SK-N-SH (cell line): ENCODE measurements at regions not wholly inside any gene's neighbourhood (a gene's known extent, or its start where the extent isn't known, plus 50 kb on each side); places are given as distances from the start of the nearest gene placed in this dataset.

Experiments
- CTCF ChIA-PET: fragments of 300-600, 350-600 bp; formaldehyde crosslinking; extraction: SDS; loops from one replicate; lab custom pipeline; 2021; lab: Yijun Ruan, JAX
- POLR2A ChIA-PET: fragments of 350-600 bp; sonication (Branson Sonifier 250); formaldehyde crosslinking; extraction: SDS; loops from one replicate; lab custom pipeline; 2020; ENCODE audit warnings: antibody characterized with exemption, inconsistent platforms; lab: Yijun Ruan, JAX
- DNase-seq: peaks from one replicate; pipeline ENCODE4 v3.0.0; 2012
- H2AFZ ChIP-seq: fragments of 200-600 bp; sonication (generic); 2 replicates; pipeline ENCODE4 v1.8.1; 2016; ENCODE audit warnings: antibody characterized with exemption, mild to moderate bottlenecking, low read depth
- H3F3A ChIP-seq: fragments of 200-600 bp; sonication (generic); replicated peaks from 2 replicates; pipeline ENCODE3; 2016; ENCODE audit warnings: antibody characterized with exemption, mild to moderate bottlenecking; ENCODE audit not compliant: insufficient read depth
- H3K27ac ChIP-seq, 2 experiments: fragments of 200-500 bp in 1 of 2; fragments of 200-600 bp in 1 of 2; sonication (Bioruptor generic) in 1 of 2; sonication (generic), shearing (Covaris generic) in 1 of 2; 2 replicates each; pipeline versions ENCODE4 v1.5.1 to v1.6.1; 2014 to 2016; ENCODE audit warnings: low read depth in 2 of 2, inconsistent platforms in 1 of 2, low read length in 1 of 2, mild to moderate bottlenecking in 1 of 2, mixed read lengths in 1 of 2
- H3K27me3 ChIP-seq: fragments of 200-600 bp; sonication (generic), shearing (Covaris generic); 2 replicates; pipeline ENCODE4 v1.6.1; 2016; ENCODE audit warnings: mixed run types; ENCODE audit not compliant: insufficient read depth
- H3K36me3 ChIP-seq, 2 experiments: fragments of 200-500 bp in 1 of 2; fragments of 200-600 bp in 1 of 2; sonication (Bioruptor generic) in 1 of 2; sonication (generic) in 1 of 2; replicated peaks in 1 of 2; 2 replicates each; pipeline versions ENCODE3 to v1.5.1; 2014 to 2016; ENCODE audit warnings: low read length in 1 of 2, mild to moderate bottlenecking in 1 of 2; ENCODE audit not compliant: insufficient read depth in 2 of 2, control insufficient read depth in 1 of 2
- H3K4me1 ChIP-seq, 2 experiments: fragments of 200-500 bp in 1 of 2; fragments of 200-600 bp in 1 of 2; sonication (Bioruptor generic) in 1 of 2; sonication (generic), shearing (Covaris generic) in 1 of 2; 2 replicates each; pipeline versions ENCODE4 v1.5.1 to v1.6.1; 2014 to 2016; ENCODE audit warnings: low read depth in 1 of 2, low read length in 1 of 2, mixed run types in 1 of 2; ENCODE audit not compliant: insufficient read depth in 2 of 2, control insufficient read depth in 1 of 2
- H3K4me2 ChIP-seq: fragments of 200-600 bp; sonication (generic), shearing (Covaris generic); 2 replicates; pipeline ENCODE4 v1.6.1; 2017; ENCODE audit warnings: mixed run types
- H3K4me3 ChIP-seq, 2 experiments: fragments of 200-500 bp in 1 of 2; fragments of 200-600 bp in 1 of 2; sonication (Bioruptor generic) in 1 of 2; sonication (generic), shearing (Covaris generic) in 1 of 2; 2 replicates each; pipeline versions ENCODE4 v1.5.1 to v1.8.1; 2014 to 2016; ENCODE audit warnings: low read depth in 2 of 2, inconsistent platforms in 1 of 2, low read length in 1 of 2, mild to moderate bottlenecking in 1 of 2, mixed read lengths in 1 of 2, moderate library complexity in 1 of 2
- H3K79me2 ChIP-seq: fragments of 200-600 bp; sonication (generic); 2 replicates; pipeline ENCODE4 v1.8.1; 2017; ENCODE audit warnings: mild to moderate bottlenecking; ENCODE audit not compliant: insufficient read depth
- H3K9ac ChIP-seq: fragments of 200-600 bp; sonication (generic); 2 replicates; pipeline ENCODE4 v1.6.1; 2017; ENCODE audit warnings: mixed run types
- H3K9me2 ChIP-seq: fragments of 200-600 bp; sonication (generic); 2 replicates; pipeline ENCODE4 v1.6.1; 2017; ENCODE audit warnings: mixed run types
- H3K9me3 ChIP-seq: fragments of 200-600 bp; sonication (generic); 2 replicates; pipeline ENCODE4 v1.6.1; 2017; ENCODE audit warnings: mixed run types, mild to moderate bottlenecking, moderate library complexity
- H4K20me1 ChIP-seq: fragments of 200-600 bp; sonication (generic); 2 replicates; pipeline ENCODE4 v1.6.1; 2017; ENCODE audit warnings: mild to moderate bottlenecking, mixed run types; ENCODE audit not compliant: insufficient read depth
- EP300 ChIP-seq, 2 experiments: IDR thresholded peaks; 2 replicates each; pipeline versions ENCODE4 v1.4.0 to v1.6.1; 2012; ENCODE audit warnings: borderline replicate concordance in 1 of 2, low read depth in 1 of 2, low read length in 1 of 2
- FOSL2 ChIP-seq: IDR thresholded peaks from 2 replicates; pipeline ENCODE4 v1.4.0; 2012; ENCODE audit warnings: low read depth, mild to moderate bottlenecking, moderate library complexity, borderline replicate concordance
- GABPA ChIP-seq: IDR thresholded peaks from 2 replicates; pipeline ENCODE4 v1.4.0; 2012; ENCODE audit warnings: low read depth, mild to moderate bottlenecking
- JUND ChIP-seq: IDR thresholded peaks from 2 replicates; pipeline ENCODE4 v1.4.0; 2012
- NFIC ChIP-seq: IDR thresholded peaks from 2 replicates; pipeline ENCODE4 v1.4.0; 2012; ENCODE audit warnings: borderline replicate concordance
- NRF1 ChIP-seq: IDR thresholded peaks from 2 replicates; pipeline ENCODE4 v1.6.1; 2012; ENCODE audit warnings: low read depth, mild to moderate bottlenecking, low read length
- RAD21 ChIP-seq: IDR thresholded peaks from 2 replicates; pipeline ENCODE4 v1.6.1; 2012; ENCODE audit warnings: mild to moderate bottlenecking, low read length
- TEAD4 ChIP-seq: IDR thresholded peaks from 2 replicates; pipeline ENCODE4 v1.4.0; 2012; ENCODE audit warnings: mild to moderate bottlenecking, borderline replicate concordance; ENCODE audit not compliant: insufficient read depth
- WGBS: methylation state at CpG from one replicate; pipeline ENCODE4 v1.1.6; 2017; ENCODE audit warnings: low lambda C conversion rate; 5-methylcytosine and 5-hydroxymethylcytosine counted together
- TF ChIP-seq, protein P1 (sequence below): fragments of 200-600 bp; sonication (generic); IDR thresholded peaks from 2 replicates; pipeline ENCODE4 v1.6.1; 2017; ENCODE audit warnings: antibody characterized with exemption, mild to moderate bottlenecking, moderate library complexity
- TF ChIP-seq, protein P2 (sequence below): IDR thresholded peaks from 2 replicates; pipeline ENCODE4 v1.6.1; 2012; ENCODE audit warnings: mild to moderate bottlenecking, low read depth, low read length, moderate library complexity

DNA sequence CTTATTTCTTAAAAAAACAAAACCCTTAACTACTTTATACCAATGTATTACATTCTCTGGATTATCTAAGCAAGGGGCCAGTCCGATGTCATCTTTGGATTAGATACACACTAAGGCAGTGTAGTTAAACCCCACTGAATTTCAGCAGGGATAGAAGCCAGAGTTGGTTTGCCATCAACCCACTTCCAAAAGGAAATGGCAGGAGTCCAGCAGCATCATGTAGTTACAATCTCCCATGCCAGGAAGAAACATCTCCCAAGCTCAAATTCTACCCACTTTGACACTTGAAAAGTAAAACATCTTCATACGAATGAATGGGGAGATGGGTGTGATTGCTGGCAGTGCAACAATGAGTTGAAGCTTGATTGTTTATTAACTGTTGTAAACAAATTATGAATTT lies 203.5 kb upstream of the PLXNC1 start:
- 80% methylated on average over 2 of the region's 2 CpGs for WGBS
- POLR2A ChIA-PET, result no interaction called here

DNA sequence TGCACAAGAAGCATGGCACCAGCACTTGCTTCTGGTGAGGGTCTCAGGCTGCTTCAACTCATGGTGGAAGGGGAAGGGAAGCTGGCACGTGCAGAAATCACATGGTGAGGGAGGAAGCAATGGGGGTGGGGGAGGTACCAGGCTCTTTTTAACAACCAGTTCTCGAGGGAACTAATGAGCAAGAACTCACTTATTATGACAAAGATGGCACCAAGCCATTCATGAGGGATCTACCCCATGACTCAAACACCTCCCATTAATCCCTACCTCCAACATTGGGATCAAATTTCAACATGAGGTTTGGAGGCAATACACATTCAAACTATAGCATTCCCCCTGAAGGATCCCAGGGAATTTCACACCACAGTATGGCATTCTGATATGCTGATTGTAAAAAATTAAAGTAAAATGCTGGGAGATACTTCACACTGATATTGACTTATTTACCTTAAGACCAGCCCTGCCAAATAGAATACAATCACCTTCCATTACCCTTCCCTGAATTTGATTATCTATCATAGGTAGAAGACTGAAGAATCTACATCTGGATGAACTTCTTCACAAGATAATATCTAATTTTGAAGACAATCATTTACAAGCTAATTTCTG lies 201.7 kb upstream of the PLXNC1 start:
- Histone ChIP-seq H3K9me2 (no peaks in the 10 kb centered on the region), H3K79me2 (no peaks in the 10 kb centered on the region), H3K27ac (no peak overlapping the region), H3K4me3 (no peak overlapping the region), H3K27me3 (no peaks in the 10 kb centered on the region), H2AFZ (no peak overlapping the region; the same call in 1 of the 2 replicates), H3K4me1 (no peaks in the 10 kb centered on the region), H4K20me1 (no peaks in the 10 kb centered on the region), H3K9me3 (no peaks in the 10 kb centered on the region), H3K36me3 (no peaks in the 10 kb centered on the region), H3K4me2 (no peak overlapping the region), H3F3A (no peaks in the 10 kb centered on the region), H3K9ac (no peak overlapping the region)
- TF ChIP-seq, protein P1, sequence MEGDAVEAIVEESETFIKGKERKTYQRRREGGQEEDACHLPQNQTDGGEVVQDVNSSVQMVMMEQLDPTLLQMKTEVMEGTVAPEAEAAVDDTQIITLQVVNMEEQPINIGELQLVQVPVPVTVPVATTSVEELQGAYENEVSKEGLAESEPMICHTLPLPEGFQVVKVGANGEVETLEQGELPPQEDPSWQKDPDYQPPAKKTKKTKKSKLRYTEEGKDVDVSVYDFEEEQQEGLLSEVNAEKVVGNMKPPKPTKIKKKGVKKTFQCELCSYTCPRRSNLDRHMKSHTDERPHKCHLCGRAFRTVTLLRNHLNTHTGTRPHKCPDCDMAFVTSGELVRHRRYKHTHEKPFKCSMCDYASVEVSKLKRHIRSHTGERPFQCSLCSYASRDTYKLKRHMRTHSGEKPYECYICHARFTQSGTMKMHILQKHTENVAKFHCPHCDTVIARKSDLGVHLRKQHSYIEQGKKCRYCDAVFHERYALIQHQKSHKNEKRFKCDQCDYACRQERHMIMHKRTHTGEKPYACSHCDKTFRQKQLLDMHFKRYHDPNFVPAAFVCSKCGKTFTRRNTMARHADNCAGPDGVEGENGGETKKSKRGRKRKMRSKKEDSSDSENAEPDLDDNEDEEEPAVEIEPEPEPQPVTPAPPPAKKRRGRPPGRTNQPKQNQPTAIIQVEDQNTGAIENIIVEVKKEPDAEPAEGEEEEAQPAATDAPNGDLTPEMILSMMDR, result no peak
- no peak for TF ChIP-seq TEAD4
- TF ChIP-seq NRF1, result no peak
- TF ChIP-seq EP300 (IDR thresholded peaks at IDR 0.05; ENCODE audit: borderline replicate concordance in 1 of 2, low read depth in 1 of 2, low read length in 1 of 2), result no peak
- TF ChIP-seq, protein P2, sequence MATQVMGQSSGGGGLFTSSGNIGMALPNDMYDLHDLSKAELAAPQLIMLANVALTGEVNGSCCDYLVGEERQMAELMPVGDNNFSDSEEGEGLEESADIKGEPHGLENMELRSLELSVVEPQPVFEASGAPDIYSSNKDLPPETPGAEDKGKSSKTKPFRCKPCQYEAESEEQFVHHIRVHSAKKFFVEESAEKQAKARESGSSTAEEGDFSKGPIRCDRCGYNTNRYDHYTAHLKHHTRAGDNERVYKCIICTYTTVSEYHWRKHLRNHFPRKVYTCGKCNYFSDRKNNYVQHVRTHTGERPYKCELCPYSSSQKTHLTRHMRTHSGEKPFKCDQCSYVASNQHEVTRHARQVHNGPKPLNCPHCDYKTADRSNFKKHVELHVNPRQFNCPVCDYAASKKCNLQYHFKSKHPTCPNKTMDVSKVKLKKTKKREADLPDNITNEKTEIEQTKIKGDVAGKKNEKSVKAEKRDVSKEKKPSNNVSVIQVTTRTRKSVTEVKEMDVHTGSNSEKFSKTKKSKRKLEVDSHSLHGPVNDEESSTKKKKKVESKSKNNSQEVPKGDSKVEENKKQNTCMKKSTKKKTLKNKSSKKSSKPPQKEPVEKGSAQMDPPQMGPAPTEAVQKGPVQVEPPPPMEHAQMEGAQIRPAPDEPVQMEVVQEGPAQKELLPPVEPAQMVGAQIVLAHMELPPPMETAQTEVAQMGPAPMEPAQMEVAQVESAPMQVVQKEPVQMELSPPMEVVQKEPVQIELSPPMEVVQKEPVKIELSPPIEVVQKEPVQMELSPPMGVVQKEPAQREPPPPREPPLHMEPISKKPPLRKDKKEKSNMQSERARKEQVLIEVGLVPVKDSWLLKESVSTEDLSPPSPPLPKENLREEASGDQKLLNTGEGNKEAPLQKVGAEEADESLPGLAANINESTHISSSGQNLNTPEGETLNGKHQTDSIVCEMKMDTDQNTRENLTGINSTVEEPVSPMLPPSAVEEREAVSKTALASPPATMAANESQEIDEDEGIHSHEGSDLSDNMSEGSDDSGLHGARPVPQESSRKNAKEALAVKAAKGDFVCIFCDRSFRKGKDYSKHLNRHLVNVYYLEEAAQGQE, result no peak
- CTCF ChIA-PET, result interaction anchor here (1.9 kb wide), 1 partner anchor 155 kb away, joined by 7 read pairs; no protein-coding TSS in a partner anchor
- POLR2A ChIA-PET, result no interaction called here
- 22% methylated on average over 2 of the region's 2 CpGs for WGBS
- no peak for DNase-seq

More for the DNA sequence above, 203.5 kb upstream of the PLXNC1 start:
- Histone ChIP-seq H3K9me3 (no peaks in the 10 kb centered on the region), H3K79me2 (no peaks in the 10 kb centered on the region), H3K9me2 (no peaks in the 10 kb centered on the region), H3K4me1 (no peaks in the 10 kb centered on the region), H3K36me3 (no peaks in the 10 kb centered on the region)
- TF ChIP-seq GABPA, result no peak
- no peak for TF ChIP-seq NFIC
- no peak for TF ChIP-seq EP300 (IDR thresholded peaks at IDR 0.05; ENCODE audit: borderline replicate concordance in 1 of 2, low read depth in 1 of 2, low read length in 1 of 2)
- TF ChIP-seq RAD21, result no peak
- no peak for TF ChIP-seq FOSL2
- no peak for TF ChIP-seq JUND
- TF ChIP-seq, all 33 proteins: peak for 0
- no peak overlapping the region for H3K27ac ChIP-seq
- H3K27me3 ChIP-seq, result no peaks in the 10 kb centered on the region
- no peak overlapping the region for H3K4me2 ChIP-seq
- CTCF ChIA-PET, result no interaction called here
- no peak overlapping the region for H3K4me3 ChIP-seq
- H3F3A ChIP-seq, result no peaks in the 10 kb centered on the region
- no peak overlapping the region for H3K9ac ChIP-seq
- no peaks in the 10 kb centered on the region for H4K20me1 ChIP-seq
- H2AFZ ChIP-seq, result no peak overlapping the region
- no peak for DNase-seq
